SU-DHL-6 (cell line): ENCODE measurements at regions not wholly inside any gene's neighbourhood (a gene's known extent, or its start where the extent isn't known, plus 50 kb on each side); places are given as distances from the start of the nearest gene placed in this dataset.

Source experiments
- H2AFZ ChIP-seq: fragments of 200-600 bp; sonication (generic); 2 replicates; pipeline ENCODE4 v1.6.1; 2014; ENCODE audit warnings: low read depth, mild to moderate bottlenecking, moderate library complexity, mixed read lengths, antibody characterized with exemption, low read length; ENCODE audit not compliant: severe bottlenecking
- H3F3A ChIP-seq: fragments of 200-600 bp; shearing (Covaris generic); 2 replicates; pipeline ENCODE4 v1.6.0; 2016; ENCODE audit warnings: antibody characterized with exemption, mild to moderate bottlenecking; ENCODE audit not compliant: insufficient read depth
- H3K27ac ChIP-seq: fragments of 200-600 bp; sonication (generic); 2 replicates; pipeline ENCODE4 v1.5.1; 2016; ENCODE audit warnings: low read depth, mild to moderate bottlenecking, low read length, moderate library complexity, mixed read lengths
- H3K27me3 ChIP-seq: fragments of 200-600 bp; sonication (generic), shearing (Covaris generic); 2 replicates; pipeline ENCODE4 v1.6.0; 2014; ENCODE audit warnings: mild to moderate bottlenecking, low read length
- H3K36me3 ChIP-seq: fragments of 200-600 bp; sonication (generic); 2 replicates; pipeline ENCODE4 v1.6.1; 2014; ENCODE audit warnings: mild to moderate bottlenecking, low read length, mixed read lengths
- H3K4me2 ChIP-seq: fragments of 300-600, 200-600 bp; shearing (Covaris generic), sonication (generic); 2 replicates; pipeline ENCODE4 v1.6.0; 2014; ENCODE audit warnings: low read length, low read depth, mild to moderate bottlenecking; ENCODE audit not compliant: poor library complexity, severe bottlenecking
- H3K4me3 ChIP-seq: fragments of 200-600 bp; sonication (generic); 2 replicates; pipeline ENCODE4 v1.5.1; 2014; ENCODE audit warnings: antibody characterized with exemption, low read length, mild to moderate bottlenecking, mixed read lengths; ENCODE audit not compliant: insufficient read depth, poor library complexity, severe bottlenecking
- H3K79me2 ChIP-seq: fragments of 200-600 bp; sonication (generic); 2 replicates; pipeline ENCODE4 v1.6.1; 2014; ENCODE audit warnings: mild to moderate bottlenecking, low read length, moderate library complexity; ENCODE audit not compliant: insufficient read depth
- H3K9ac ChIP-seq: fragments of 200-600 bp; sonication (generic); 2 replicates; pipeline ENCODE4 v1.7.0; 2014; ENCODE audit warnings: mild to moderate bottlenecking, low read length
- H3K9me2 ChIP-seq: fragments of 200-600 bp; sonication (generic); replicated peaks from 2 replicates; pipeline ENCODE4 v1.6.1; 2014; ENCODE audit warnings: low read length; ENCODE audit not compliant: insufficient read depth
- H3K9me3 ChIP-seq: fragments of 200-600 bp; sonication (generic); 2 replicates; pipeline ENCODE4 v1.6.1; 2014; ENCODE audit warnings: low read length, mixed read lengths; ENCODE audit not compliant: insufficient read depth
- H4K20me1 ChIP-seq: fragments of 200-600 bp; sonication (generic); 2 replicates; pipeline ENCODE4 v1.6.1; 2014; ENCODE audit warnings: low read depth, mild to moderate bottlenecking, antibody characterized with exemption, low read length, moderate library complexity, mixed read lengths
- CTCF ChIP-seq: fragments of 200-600 bp; sonication (generic); IDR thresholded peaks from one replicate; pipeline ENCODE4 v1.5.1; 2017; ENCODE audit warnings: antibody characterized with exemption, mild to moderate bottlenecking, low read length, moderate library complexity; ENCODE audit not compliant: insufficient read depth, poor library complexity, severe bottlenecking
- EZH2phosphoT487 ChIP-seq: fragments of 200-600 bp; sonication (generic), shearing (Covaris generic); conservative IDR thresholded peaks from 2 replicates; pipeline ENCODE4 v1.6.1; 2018; ENCODE audit warnings: mild to moderate bottlenecking, antibody characterized with exemption, low read length, moderate library complexity, mixed read lengths

- no peaks in the 10 kb centered on the region for H3F3A ChIP-seq
- no peaks in the 10 kb centered on the region for H3K36me3 ChIP-seq
- H3K9ac ChIP-seq = no peak overlapping the region
- no peak overlapping the region for H3K4me2 ChIP-seq
- H3K9me2 ChIP-seq = no peaks in the 10 kb centered on the region
- H3K27ac ChIP-seq = no peak overlapping the region
- H3K9me3 ChIP-seq = no peaks in the 10 kb centered on the region
- H4K20me1 ChIP-seq = no peaks in the 10 kb centered on the region
- no peak for TF ChIP-seq EZH2phosphoT487
- H3K27me3 ChIP-seq = no peaks in the 10 kb centered on the region
- H2AFZ ChIP-seq = no peak overlapping the region
- H3K79me2 ChIP-seq = no peaks in the 10 kb centered on the region
- H3K4me3 ChIP-seq = no peak overlapping the region
Measured at GRCh38 chr20:5470943-5471342, 139.9 kb downstream of the GPCPD1 start.

- no peak for TF ChIP-seq EZH2phosphoT487
- no peak for TF ChIP-seq CTCF
- H3K27me3 ChIP-seq = no peaks in the 10 kb centered on the region
- H3K9me2 ChIP-seq = no peaks in the 10 kb centered on the region
- H2AFZ ChIP-seq = no peak overlapping the region
- no peaks in the 10 kb centered on the region for H3F3A ChIP-seq
- no peaks in the 10 kb centered on the region for H3K79me2 ChIP-seq
- H3K9ac ChIP-seq = no peak overlapping the region
- H3K4me2 ChIP-seq = no peak overlapping the region
- no peaks in the 10 kb centered on the region for H4K20me1 ChIP-seq
- no peak overlapping the region for H3K4me3 ChIP-seq
- no peak overlapping the region for H3K27ac ChIP-seq
- no peaks in the 10 kb centered on the region for H3K9me3 ChIP-seq
- no peaks in the 10 kb centered on the region for H3K36me3 ChIP-seq
Measured at GRCh38 chr20:5470458-5470857, 140.3 kb downstream of the GPCPD1 start.

GRCh38 chr20:5469111-5469510 lies 141.7 kb downstream of the GPCPD1 start:
- Histone ChIP-seq H2AFZ (no peak overlapping the region), H3K36me3 (no peaks in the 10 kb centered on the region), H3K27me3 (no peaks in the 10 kb centered on the region)

More at GRCh38 chr20:5469111-5469510, 141.7 kb downstream of the GPCPD1 start:
- H3K9me2 ChIP-seq = no peaks in the 10 kb centered on the region
- H3K9me3 ChIP-seq = peaks cover 10% of the 10 kb centered on the region; the same call in 1 of the 2 replicates
- H3K79me2 ChIP-seq = no peaks in the 10 kb centered on the region
- H3K9ac ChIP-seq = no peak overlapping the region
- no peaks in the 10 kb centered on the region for H4K20me1 ChIP-seq
- no peak overlapping the region for H3K27ac ChIP-seq
- no peaks in the 10 kb centered on the region for H3F3A ChIP-seq
- no peak overlapping the region for H3K4me3 ChIP-seq
- TF ChIP-seq CTCF (no peak), EZH2phosphoT487 (no peak)
- no peak overlapping the region for H3K4me2 ChIP-seq
